H9 (cell line): ENCODE measurements at regions not wholly inside any gene's neighbourhood (a gene's known extent, or its start where the extent isn't known, plus 50 kb on each side); places are given as distances from the start of the nearest gene placed in this dataset.
A peak's percentile ranks its signal among the peaks of the same experiment; 100 is the strongest.

Experiments used
- DNase-seq: peaks from one replicate; pipeline ENCODE4 v3.0.0-alpha.2; 2017
- H2AFZ ChIP-seq: one replicate; pipeline ENCODE4 v1.6.1; 2013; ENCODE audit warnings: mild to moderate bottlenecking, low read length, control low read depth, moderate library complexity
- H2AK5ac ChIP-seq: 2 replicates; pipeline ENCODE4 v1.6.1; 2013; ENCODE audit warnings: low read length, control low read depth, mixed read lengths; ENCODE audit not compliant: insufficient read length
- H2BK120ac ChIP-seq: one replicate; pipeline ENCODE4 v1.6.1; 2013; ENCODE audit warnings: low read depth, mild to moderate bottlenecking, low read length, control low read depth, inconsistent platforms; ENCODE audit not compliant: poor library complexity, severe bottlenecking
- H2BK12ac ChIP-seq: 2 replicates; pipeline ENCODE4 v1.6.1; 2013; ENCODE audit warnings: low read length, control low read depth, mixed read lengths, low read depth; ENCODE audit not compliant: insufficient read length
- H2BK15ac ChIP-seq: 2 replicates; pipeline ENCODE4 v1.6.1; 2013; ENCODE audit warnings: low read depth, low read length, control low read depth
- H2BK20ac ChIP-seq: one replicate; pipeline ENCODE4 v1.6.1; 2013; ENCODE audit warnings: low read depth, mild to moderate bottlenecking, low read length, control low read depth, inconsistent platforms; ENCODE audit not compliant: poor library complexity, severe bottlenecking
- H2BK5ac ChIP-seq: 2 replicates; pipeline ENCODE4 v1.6.1; 2013; ENCODE audit warnings: low read length, control low read depth, mixed read lengths; ENCODE audit not compliant: insufficient read length
- H3K14ac ChIP-seq: 2 replicates; pipeline ENCODE4 v1.6.1; 2013; ENCODE audit warnings: low read length, control low read depth; ENCODE audit not compliant: insufficient read depth
- H3K18ac ChIP-seq: 2 replicates; pipeline ENCODE4 v1.6.1; 2013; ENCODE audit warnings: low read depth, mild to moderate bottlenecking, mixed read lengths, low read length, control low read depth; ENCODE audit not compliant: insufficient read length
- H3K23ac ChIP-seq: 2 replicates; pipeline ENCODE4 v1.6.1; 2013; ENCODE audit warnings: low read length, control low read depth, mixed read lengths, low read depth; ENCODE audit not compliant: insufficient read length
- H3K23me2 ChIP-seq: 2 replicates; pipeline ENCODE4 v1.6.1; 2013; ENCODE audit warnings: low read depth, mild to moderate bottlenecking, mixed read lengths, low read length, control low read depth; ENCODE audit not compliant: insufficient read length, poor library complexity, severe bottlenecking
- H3K27ac ChIP-seq: 2 replicates; pipeline ENCODE4 v1.5.1; 2013; ENCODE audit warnings: low read length, control low read depth, mixed read lengths, low read depth; ENCODE audit not compliant: insufficient read length
- H3K27me3 ChIP-seq: 2 replicates; pipeline ENCODE4 v1.6.1; 2013; ENCODE audit warnings: low read length, control low read depth, inconsistent platforms; ENCODE audit not compliant: insufficient read depth
- H3K4ac ChIP-seq: 2 replicates; pipeline ENCODE4 v1.6.1; 2013; ENCODE audit warnings: low read depth, mild to moderate bottlenecking, control low read depth, inconsistent platforms, low read length, moderate library complexity
- H3K4me1 ChIP-seq: 2 replicates; pipeline ENCODE4 v1.6.1; 2013; ENCODE audit warnings: low read length, control low read depth, inconsistent platforms; ENCODE audit not compliant: insufficient read depth
- H3K4me2 ChIP-seq: 2 replicates; pipeline ENCODE4 v1.6.1; 2013; ENCODE audit warnings: low read length, control low read depth, mixed read lengths; ENCODE audit not compliant: insufficient read length, insufficient read depth
- H3K56ac ChIP-seq: 2 replicates; pipeline ENCODE4 v1.6.1; 2013; ENCODE audit warnings: low read depth, mild to moderate bottlenecking, mixed read lengths, low read length, control low read depth; ENCODE audit not compliant: insufficient read length
- H3K79me1 ChIP-seq: 2 replicates; pipeline ENCODE4 v1.6.1; 2013; ENCODE audit warnings: low read depth, mild to moderate bottlenecking, moderate library complexity, low read length, control low read depth, inconsistent platforms; ENCODE audit not compliant: insufficient read depth, poor library complexity, severe bottlenecking
- H3K79me2 ChIP-seq: 2 replicates; pipeline ENCODE4 v1.6.1; 2013; ENCODE audit warnings: low read length, control low read depth, inconsistent platforms; ENCODE audit not compliant: insufficient read depth
- H3K9ac ChIP-seq: 2 replicates; pipeline ENCODE4 v1.6.1; 2013; ENCODE audit warnings: low read length, control low read depth, mixed read lengths; ENCODE audit not compliant: insufficient read length; ENCODE audit errors: extremely low read depth
- H3K9me3 ChIP-seq: one replicate; pipeline ENCODE4 v1.6.1; 2013; ENCODE audit warnings: low read depth, low read length, inconsistent platforms; ENCODE audit not compliant: control insufficient read depth
- H3T11ph ChIP-seq: one replicate; pipeline ENCODE4 v1.6.1; 2013; ENCODE audit warnings: mild to moderate bottlenecking, low read length, control low read depth, inconsistent platforms
- H4K20me1 ChIP-seq: one replicate; pipeline ENCODE4 v1.6.1; 2013; ENCODE audit not compliant: control insufficient read depth, insufficient read length, insufficient read depth
- H4K5ac ChIP-seq: 2 replicates; pipeline ENCODE4 v1.6.1; 2013; ENCODE audit warnings: low read depth, mild to moderate bottlenecking, mixed read lengths, low read length, control low read depth; ENCODE audit not compliant: insufficient read length
- H4K8ac ChIP-seq: replicated peaks from 2 replicates; pipeline ENCODE4 v1.6.1; 2013; ENCODE audit warnings: low read length, control low read depth, mixed read lengths, low read depth; ENCODE audit not compliant: insufficient read length
- H4K91ac ChIP-seq: 2 replicates; pipeline ENCODE4 v1.6.1; 2013; ENCODE audit warnings: low read depth, mild to moderate bottlenecking, moderate library complexity, mixed read lengths, low read length, control low read depth; ENCODE audit not compliant: insufficient read length
- H3K27ac Mint-ChIP-seq, 3 experiments: 2 replicates in 2 of 3; 3 replicates in 1 of 3; pipeline ENCODE4 v1.8.0; 2020 to 2021; ENCODE audit warnings: mixed read lengths in 3 of 3, mild to moderate bottlenecking in 1 of 3, moderate library complexity in 1 of 3
- H3K27me3 Mint-ChIP-seq: 2 replicates; pipeline ENCODE4 v1.8.0; 2021; ENCODE audit warnings: low read depth, mild to moderate bottlenecking, moderate library complexity, mixed read lengths
- H3K36me3 Mint-ChIP-seq, 3 experiments: 2 replicates in 2 of 3; 3 replicates in 1 of 3; pipeline ENCODE4 v1.8.0; 2020 to 2021; ENCODE audit warnings: low read depth in 3 of 3, mixed read lengths in 3 of 3; ENCODE audit not compliant: insufficient read depth in 1 of 3
- H3K4me1 Mint-ChIP-seq, 2 experiments: 2 replicates each; pipeline ENCODE4 v1.8.0; 2020; ENCODE audit warnings: mixed read lengths in 2 of 2
- H3K4me3 Mint-ChIP-seq, 2 experiments: 2 replicates in 1 of 2; 3 replicates in 1 of 2; pipeline ENCODE4 v1.8.0; 2020 to 2021; ENCODE audit warnings: mild to moderate bottlenecking in 2 of 2, mixed read lengths in 2 of 2, moderate library complexity in 1 of 2
- H3K9me3 Mint-ChIP-seq, 2 experiments: 2 replicates in 1 of 2; 3 replicates in 1 of 2; pipeline ENCODE4 v1.8.0; 2020; ENCODE audit warnings: mild to moderate bottlenecking in 2 of 2, mixed read lengths in 2 of 2, moderate library complexity in 1 of 2
- CTCF ChIP-seq: fragments of 200-600 bp; sonication (generic); conservative IDR thresholded peaks from 3 replicates; pipeline ENCODE4 v1.8.0; 2021; ENCODE audit warnings: antibody characterized with exemption, mild to moderate bottlenecking
- WGBS: extraction: QIAGEN DNeasy Blood & Tissue Kit; methylation state at CpG from one replicate; pipeline ENCODE4 v1.1.7; 2013; ENCODE audit warnings: missing lambda C conversion rate, low lambda C conversion rate, mixed read lengths; ENCODE audit not compliant: insufficient read length; ENCODE audit errors: extremely low coverage; 5-methylcytosine and 5-hydroxymethylcytosine counted together

- H3K4me3 Mint-ChIP-seq = no peak overlapping the region
- no peaks in the 10 kb centered on the region for H3K4me1 Mint-ChIP-seq
These were observed 147.6 kb downstream of the NDUFA12 start for GRCh38 chr12:94855853-94856252.

More at GRCh38 chr12:94855853-94856252, 147.6 kb downstream of the NDUFA12 start:
- no peak overlapping the region for H2BK20ac ChIP-seq
- DNase-seq = no peak
- H3K23ac ChIP-seq = no peak overlapping the region
- H2BK12ac ChIP-seq = no peak overlapping the region
- H3T11ph ChIP-seq = no peak overlapping the region
- no peak for TF ChIP-seq CTCF
- Mint-ChIP-seq H3K27me3 (no peaks in the 10 kb centered on the region), H3K9me3 (no peaks in the 10 kb centered on the region), H3K27ac (peak overlapping the region in 1 of 3 experiments; percentile 26; a peak in 1 of 7 replicates), H3K36me3 (no peaks in the 10 kb centered on the region)
- H3K18ac ChIP-seq = no peak overlapping the region
- H3K14ac ChIP-seq = no peak overlapping the region
- no peaks in the 10 kb centered on the region for H3K27me3 ChIP-seq
- no peak overlapping the region for H3K9ac ChIP-seq
- H3K23me2 ChIP-seq = no peaks in the 10 kb centered on the region
- H4K20me1 ChIP-seq = no peaks in the 10 kb centered on the region
- H3K56ac ChIP-seq = no peak overlapping the region
- H3K9me3 ChIP-seq = no peaks in the 10 kb centered on the region
- H3K27ac ChIP-seq = no peak overlapping the region
- no peaks in the 10 kb centered on the region for H3K4me1 ChIP-seq
- H3K79me2 ChIP-seq = no peaks in the 10 kb centered on the region
- H3K4ac ChIP-seq = no peak overlapping the region
- H2AK5ac ChIP-seq = no peak overlapping the region
- no CpG with 5 or more reads among the region's 6 CpGs for WGBS
- no peaks in the 10 kb centered on the region for H3K79me1 ChIP-seq
- no peak overlapping the region for H4K8ac ChIP-seq
- H2AFZ ChIP-seq = no peak overlapping the region
- H4K5ac ChIP-seq = no peak overlapping the region
- no peak overlapping the region for H2BK120ac ChIP-seq
- H2BK5ac ChIP-seq = no peak overlapping the region
- H4K91ac ChIP-seq = no peak overlapping the region
- no peak overlapping the region for H2BK15ac ChIP-seq
- H3K4me2 ChIP-seq = no peak overlapping the region
